OCI-LY7 (cell line): ENCODE measurements at regions not wholly inside any gene's neighbourhood (a gene's known extent, or its start where the extent isn't known, plus 50 kb on each side); places are given as distances from the start of the nearest gene placed in this dataset.

Experiments
- BruUV-seq: library from RNA; stranded (reverse); fragments of 400-500 nt; replicated peaks from 2 replicates; lab custom pipeline; 2021; lab: Mats Ljungman, UMichigan
- CTCF ChIA-PET: fragments of 300-600 bp; sonication (Branson Sonifier 250); formaldehyde crosslinking; loops from one replicate; lab custom pipeline; 2022; ENCODE audit warnings: antibody characterized with exemption; ENCODE audit not compliant: unreplicated experiment; lab: Charles Lee
- POLR2A ChIA-PET: fragments of 300-600 bp; sonication (Branson Sonifier 250); formaldehyde crosslinking; loops from one replicate; lab custom pipeline; 2022; ENCODE audit warnings: antibody characterized with exemption; lab: Charles Lee
- DNase-seq: peaks from one replicate; pipeline ENCODE4 v3.0.0-alpha.2; 2015; ENCODE audit warnings: low spot score
- H2AFZ ChIP-seq: fragments of 200-600 bp; sonication (generic), shearing (Covaris generic); 2 replicates; pipeline ENCODE4 v1.6.1; 2014; ENCODE audit warnings: mild to moderate bottlenecking, antibody characterized with exemption, low read length, moderate library complexity
- H3K27ac ChIP-seq: fragments of 200-600 bp; sonication (generic); 2 replicates; pipeline ENCODE4 v1.5.1; 2014; ENCODE audit warnings: mixed run types, low read depth, mild to moderate bottlenecking, moderate library complexity, low read length, inconsistent platforms; ENCODE audit not compliant: poor library complexity, severe bottlenecking
- H3K36me3 ChIP-seq: fragments of 200-600 bp; sonication (generic); 2 replicates; pipeline ENCODE4 v1.6.1; 2014; ENCODE audit warnings: mild to moderate bottlenecking, antibody characterized with exemption, low read length, moderate library complexity, mixed read lengths; ENCODE audit not compliant: insufficient read depth
- H3K4me1 ChIP-seq: fragments of 200-600 bp; sonication (generic); 2 replicates; pipeline ENCODE4 v1.5.1; 2014; ENCODE audit warnings: mild to moderate bottlenecking, low read length; ENCODE audit not compliant: insufficient read depth, poor library complexity, severe bottlenecking
- H3K4me2 ChIP-seq: fragments of 200-600 bp; sonication (generic); 2 replicates; pipeline ENCODE4 v1.6.1; 2014; ENCODE audit warnings: mild to moderate bottlenecking, low read length
- H3K4me3 ChIP-seq: fragments of 200-600 bp; sonication (generic); 2 replicates; pipeline ENCODE4 v1.5.1; 2014; ENCODE audit warnings: mild to moderate bottlenecking, low read depth, low read length; ENCODE audit not compliant: poor library complexity, severe bottlenecking
- H3K79me2 ChIP-seq: fragments of 200-600 bp; sonication (generic); 2 replicates; pipeline ENCODE4 v1.6.1; 2016; ENCODE audit warnings: low read depth, mild to moderate bottlenecking, low read length, moderate library complexity, mixed read lengths; ENCODE audit not compliant: insufficient read depth
- H3K9me2 ChIP-seq: fragments of 200-600 bp; sonication (generic); 2 replicates; pipeline ENCODE4 v1.6.1; 2016; ENCODE audit warnings: mild to moderate bottlenecking, low read length, mixed read lengths; ENCODE audit not compliant: insufficient read depth
- H3K9me3 ChIP-seq: fragments of 200-600 bp; sonication (generic); 2 replicates; pipeline ENCODE4 v1.6.1; 2014; ENCODE audit warnings: mild to moderate bottlenecking, mixed run types, low read length, mixed read lengths
- H4K20me1 ChIP-seq: fragments of 200-600 bp; sonication (generic); 2 replicates; pipeline ENCODE4 v1.6.1; 2014; ENCODE audit warnings: mild to moderate bottlenecking, antibody characterized with exemption, low read length, moderate library complexity, mixed read lengths; ENCODE audit not compliant: insufficient read depth
- CTCF ChIP-seq: fragments of 200-600 bp; sonication (generic); conservative IDR thresholded peaks from 2 replicates; pipeline ENCODE4 v1.5.1; 2014; ENCODE audit warnings: mild to moderate bottlenecking, antibody characterized with exemption, low read length, moderate library complexity, mixed read lengths
- EZH2phosphoT487 ChIP-seq: fragments of 200-600 bp; sonication (generic); IDR thresholded peaks from 2 replicates; pipeline ENCODE4 v1.6.1; 2018; ENCODE audit warnings: low read depth, borderline replicate concordance, mild to moderate bottlenecking, mixed run types, antibody characterized with exemption, low read length, moderate library complexity, mixed read lengths
- intact Hi-C: fragments of 100-400 bp; cut with micrococcal nuclease; formaldehyde crosslinking; loops from one replicate; pipeline ENCODE4 v1.10.0; 2022; ENCODE audit not compliant: unreplicated experiment

GRCh38 chr21:28663111-28663693 is 329.5 kb downstream of the LTN1 start:
- no TSS peak for BruUV-seq
- POLR2A ChIA-PET, result no interaction called here
- Histone ChIP-seq H3K36me3 (no peaks in the 10 kb centered on the region), H3K9me2 (no peaks in the 10 kb centered on the region), H4K20me1 (no peaks in the 10 kb centered on the region), H3K4me2 (no peak overlapping the region), H3K9me3 (no peaks in the 10 kb centered on the region), H3K27ac (no peak overlapping the region), H2AFZ (no peak overlapping the region), H3K79me2 (no peaks in the 10 kb centered on the region), H3K4me1 (no peaks in the 10 kb centered on the region), H3K4me3 (no peak overlapping the region)
- DNase-seq, result no peak
- intact Hi-C loops, result no loop called here
- CTCF ChIA-PET, result no interaction called here
- no peak for TF ChIP-seq CTCF
- no peak for TF ChIP-seq EZH2phosphoT487

- Histone ChIP-seq H3K27ac (no peak overlapping the region), H4K20me1 (no peaks in the 10 kb centered on the region), H3K79me2 (no peaks in the 10 kb centered on the region), H3K4me2 (no peak overlapping the region), H3K4me3 (no peak overlapping the region), H2AFZ (no peak overlapping the region), H3K4me1 (no peaks in the 10 kb centered on the region), H3K36me3 (no peaks in the 10 kb centered on the region), H3K9me2 (no peaks in the 10 kb centered on the region), H3K9me3 (no peaks in the 10 kb centered on the region)
- CTCF ChIA-PET, result no interaction called here
- intact Hi-C loops, result no loop called here
- POLR2A ChIA-PET, result interaction anchor here (1.4 kb wide), 1 partner anchor 10 kb away, joined by 4 read pairs; no protein-coding TSS in a partner anchor
- TF ChIP-seq EZH2phosphoT487 (no peak), CTCF (no peak)
- BruUV-seq, result no TSS peak
- DNase-seq, result no peak
Measured at GRCh38 chr21:28657566-28657965, 335.1 kb downstream of the LTN1 start.

- no peaks in the 10 kb centered on the region for H4K20me1 ChIP-seq
- no peak overlapping the region for H2AFZ ChIP-seq
- DNase-seq, result no peak
- TF ChIP-seq CTCF (no peak), EZH2phosphoT487 (no peak)
- no peaks in the 10 kb centered on the region for H3K36me3 ChIP-seq
- H3K27ac ChIP-seq, result no peak overlapping the region
- no peaks in the 10 kb centered on the region for H3K4me1 ChIP-seq
- BruUV-seq, result no TSS peak
- POLR2A ChIA-PET, result no interaction called here
- no peaks in the 10 kb centered on the region for H3K9me3 ChIP-seq
- H3K9me2 ChIP-seq, result no peaks in the 10 kb centered on the region
- CTCF ChIA-PET, result no interaction called here
- no peak overlapping the region for H3K4me3 ChIP-seq
- intact Hi-C loops, result no loop called here
- no peak overlapping the region for H3K4me2 ChIP-seq
- no peaks in the 10 kb centered on the region for H3K79me2 ChIP-seq
Measured at GRCh38 chr21:28655471-28655870, 337.2 kb downstream of the LTN1 start.
